Sigmoid colon (tissue), 4 donors: ENCODE measurements at regions not wholly inside any gene's neighbourhood (a gene's known extent, or its start where the extent isn't known, plus 50 kb on each side); places are given as distances from the start of the nearest gene placed in this dataset.

Experiments
- POLR2A ChIP-seq, 2 donors: fragments of 450-650 bp; IDR thresholded peaks; one replicate each; pipeline ENCODE4 v1.6.1; 2016; ENCODE audit warnings: antibody characterized with exemption in 2 of 2, mild to moderate bottlenecking in 2 of 2, moderate library complexity in 2 of 2
- POLR2AphosphoS5 ChIP-seq, 4 donors: sonication (generic); formaldehyde crosslinking; IDR thresholded peaks; one replicate each; pipeline ENCODE4 v1.6.1; 2017; ENCODE audit warnings: antibody characterized with exemption in 4 of 4
- TF ChIP-seq, protein P1 (sequence below), 4 experiments: fragments of 450-650 bp in 3 of 4; fragments of 200-600 bp in 1 of 4; IDR thresholded peaks; one replicate each; pipeline ENCODE4 v1.5.1; 2016 to 2019; ENCODE audit warnings: antibody characterized with exemption in 4 of 4, mild to moderate bottlenecking in 3 of 4, moderate library complexity in 2 of 4

DNA sequence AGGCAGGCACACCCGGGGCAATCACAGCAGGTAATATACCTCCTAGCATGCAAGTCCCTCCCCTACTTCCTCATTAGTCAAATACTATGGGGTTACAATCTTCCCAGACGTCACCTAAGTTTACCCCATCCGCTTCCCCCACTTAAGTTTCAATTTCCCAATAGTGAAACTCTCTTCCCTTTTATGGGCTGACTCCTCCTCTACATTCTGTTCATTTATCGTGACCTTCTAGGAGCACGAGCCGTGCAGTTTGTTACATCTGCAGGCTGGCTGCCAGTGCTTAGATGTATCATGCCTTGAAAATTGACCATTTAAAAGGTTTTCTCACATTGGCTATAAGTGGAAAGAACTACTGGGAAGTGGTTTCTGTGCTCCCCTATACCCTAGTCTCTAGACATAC, 1357.8 kb upstream of the CRIM1 start:
- TF ChIP-seq, protein P1, sequence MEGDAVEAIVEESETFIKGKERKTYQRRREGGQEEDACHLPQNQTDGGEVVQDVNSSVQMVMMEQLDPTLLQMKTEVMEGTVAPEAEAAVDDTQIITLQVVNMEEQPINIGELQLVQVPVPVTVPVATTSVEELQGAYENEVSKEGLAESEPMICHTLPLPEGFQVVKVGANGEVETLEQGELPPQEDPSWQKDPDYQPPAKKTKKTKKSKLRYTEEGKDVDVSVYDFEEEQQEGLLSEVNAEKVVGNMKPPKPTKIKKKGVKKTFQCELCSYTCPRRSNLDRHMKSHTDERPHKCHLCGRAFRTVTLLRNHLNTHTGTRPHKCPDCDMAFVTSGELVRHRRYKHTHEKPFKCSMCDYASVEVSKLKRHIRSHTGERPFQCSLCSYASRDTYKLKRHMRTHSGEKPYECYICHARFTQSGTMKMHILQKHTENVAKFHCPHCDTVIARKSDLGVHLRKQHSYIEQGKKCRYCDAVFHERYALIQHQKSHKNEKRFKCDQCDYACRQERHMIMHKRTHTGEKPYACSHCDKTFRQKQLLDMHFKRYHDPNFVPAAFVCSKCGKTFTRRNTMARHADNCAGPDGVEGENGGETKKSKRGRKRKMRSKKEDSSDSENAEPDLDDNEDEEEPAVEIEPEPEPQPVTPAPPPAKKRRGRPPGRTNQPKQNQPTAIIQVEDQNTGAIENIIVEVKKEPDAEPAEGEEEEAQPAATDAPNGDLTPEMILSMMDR (IDR thresholded peaks at IDR 0.05): no peak
- TF ChIP-seq POLR2A (IDR thresholded peaks at IDR 0.05) (no peak), POLR2AphosphoS5 (IDR thresholded peaks at IDR 0.05) (no peak)
